Fibroblast of lung (primary cell): ENCODE measurements at regions not wholly inside any gene's neighbourhood (a gene's known extent, or its start where the extent isn't known, plus 50 kb on each side); places are given as distances from the start of the nearest gene placed in this dataset.

Experiments used
- EZH2 ChIP-seq: IDR thresholded peaks from 2 replicates; pipeline ENCODE4 v1.5.1; 2012; ENCODE audit warnings: low read length, control low read depth, mild to moderate bottlenecking; ENCODE audit errors: missing control alignments
- TF ChIP-seq, protein P1 (sequence below), 2 donors: IDR thresholded peaks in 1 of 2; conservative IDR thresholded peaks in 1 of 2; 1 replicate in 1 of 2; 2 replicates in 1 of 2; pipeline ENCODE4 v1.5.1; 2011 to 2012; ENCODE audit warnings: low read length in 2 of 2, control low read depth in 1 of 2, inconsistent platforms in 1 of 2, low read depth in 1 of 2, mild to moderate bottlenecking in 1 of 2

DNA sequence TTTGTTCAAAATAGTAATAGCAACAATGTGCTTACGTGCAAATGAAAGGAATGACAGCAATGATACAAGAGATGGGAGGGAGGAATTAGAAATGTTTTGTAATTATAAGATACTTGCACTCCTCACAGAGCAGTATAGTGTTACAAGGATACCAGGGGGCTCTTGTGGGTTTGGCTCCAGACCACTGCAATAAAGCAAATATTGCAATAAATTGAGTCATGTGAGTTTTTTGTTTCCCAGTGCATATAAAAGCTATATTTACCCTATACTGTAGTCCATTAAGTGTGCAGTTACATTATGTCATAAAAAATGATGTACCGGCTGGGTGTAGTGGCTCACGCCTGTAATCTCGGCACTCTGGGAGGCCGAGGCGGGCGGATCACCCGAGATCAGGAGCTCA lies 864.3 kb downstream of the NSUN3 start:
- no peak for TF ChIP-seq EZH2
- TF ChIP-seq, protein P1, sequence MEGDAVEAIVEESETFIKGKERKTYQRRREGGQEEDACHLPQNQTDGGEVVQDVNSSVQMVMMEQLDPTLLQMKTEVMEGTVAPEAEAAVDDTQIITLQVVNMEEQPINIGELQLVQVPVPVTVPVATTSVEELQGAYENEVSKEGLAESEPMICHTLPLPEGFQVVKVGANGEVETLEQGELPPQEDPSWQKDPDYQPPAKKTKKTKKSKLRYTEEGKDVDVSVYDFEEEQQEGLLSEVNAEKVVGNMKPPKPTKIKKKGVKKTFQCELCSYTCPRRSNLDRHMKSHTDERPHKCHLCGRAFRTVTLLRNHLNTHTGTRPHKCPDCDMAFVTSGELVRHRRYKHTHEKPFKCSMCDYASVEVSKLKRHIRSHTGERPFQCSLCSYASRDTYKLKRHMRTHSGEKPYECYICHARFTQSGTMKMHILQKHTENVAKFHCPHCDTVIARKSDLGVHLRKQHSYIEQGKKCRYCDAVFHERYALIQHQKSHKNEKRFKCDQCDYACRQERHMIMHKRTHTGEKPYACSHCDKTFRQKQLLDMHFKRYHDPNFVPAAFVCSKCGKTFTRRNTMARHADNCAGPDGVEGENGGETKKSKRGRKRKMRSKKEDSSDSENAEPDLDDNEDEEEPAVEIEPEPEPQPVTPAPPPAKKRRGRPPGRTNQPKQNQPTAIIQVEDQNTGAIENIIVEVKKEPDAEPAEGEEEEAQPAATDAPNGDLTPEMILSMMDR (conservative IDR thresholded peaks at IDR 0.05 in 1 of 2, IDR thresholded peaks at IDR 0.05 in 1 of 2; ENCODE audit: low read depth in 1 of 2, low read length in 2 of 2), result no peak
